Skeletal muscle cell (primary cell): ENCODE measurements at regions not wholly inside any gene's neighbourhood (a gene's known extent, or its start where the extent isn't known, plus 50 kb on each side); places are given as distances from the start of the nearest gene placed in this dataset.
"Not testable (repeated sequence)": the region's sequence is repeated elsewhere in the genome, so short reads cannot be mapped to it uniquely, and the experiment has no call there.

Experiments used
- DNase-seq: peaks from one replicate; pipeline ENCODE4 v3.0.0-alpha.2; 2010; ENCODE audit warnings: low read depth
- H3K4me3 ChIP-seq: 2 replicates; pipeline ENCODE4 v1.5.1; 2011; ENCODE audit warnings: low read depth, mild to moderate bottlenecking, control low read depth, low read length, moderate library complexity

GRCh38 chr6:112934433-112935327 is 587.5 kb downstream of the RFPL4B start:
- no peak for DNase-seq
- no peak overlapping the region for H3K4me3 ChIP-seq

GRCh38 chr6:112935402-112936078 is 588.4 kb downstream of the RFPL4B start:
- no peak for DNase-seq
- H3K4me3 ChIP-seq: no peak overlapping the region

GRCh38 chr6:112936079-112936472 is 588.9 kb downstream of the RFPL4B start:
- H3K4me3 ChIP-seq: no peak overlapping the region

GRCh38 chr6:112936504-112936903 is 589.4 kb downstream of the RFPL4B start:
- peak; percentile 76 for DNase-seq
- no peak overlapping the region for H3K4me3 ChIP-seq

More at GRCh38 chr6:112936079-112936472, 588.9 kb downstream of the RFPL4B start:
- no peak for DNase-seq

GRCh38 chr6:112937690-112938089 is 590.6 kb downstream of the RFPL4B start:
- not testable (repeated sequence) for DNase-seq, H3K4me3 ChIP-seq

- no peak for DNase-seq
- no peak overlapping the region for H3K4me3 ChIP-seq
Observed at GRCh38 chr6:112938650-112939049, 591.5 kb downstream of the RFPL4B start.

GRCh38 chr6:112939563-112939962 is 592.4 kb downstream of the RFPL4B start:
- no peak for DNase-seq
- H3K4me3 ChIP-seq: no peak overlapping the region

- DNase-seq: no peak
- no peak overlapping the region for H3K4me3 ChIP-seq
Observed at GRCh38 chr6:112941613-112942012, 594.5 kb downstream of the RFPL4B start.

GRCh38 chr6:112946051-112946450 is 598.9 kb downstream of the RFPL4B start:
- DNase-seq: peak; percentile 25
- H3K4me3 ChIP-seq: no peak overlapping the region

- DNase-seq: no peak
- no peak overlapping the region for H3K4me3 ChIP-seq
Observed at GRCh38 chr6:112947507-112947906, 600.4 kb downstream of the RFPL4B start.

GRCh38 chr6:112951829-112952228 is 604.7 kb downstream of the RFPL4B start:
- no peak overlapping the region for H3K4me3 ChIP-seq
- DNase-seq: no peak

- H3K4me3 ChIP-seq, DNase-seq: not testable (repeated sequence)
Observed at GRCh38 chr6:112955743-112956142, 608.6 kb downstream of the RFPL4B start.

GRCh38 chr6:112956696-112957535 is 609.8 kb downstream of the RFPL4B start:
- DNase-seq: peak; percentile 97
- H3K4me3 ChIP-seq: no peak overlapping the region

GRCh38 chr6:112957536-112957916 is 610.4 kb downstream of the RFPL4B start:
- DNase-seq: no peak
- H3K4me3 ChIP-seq: no peak overlapping the region

GRCh38 chr6:112960130-112960529 is 613.0 kb downstream of the RFPL4B start:
- not testable (repeated sequence) for DNase-seq, H3K4me3 ChIP-seq

GRCh38 chr6:112967974-112968373 is 620.8 kb downstream of the RFPL4B start:
- no peak overlapping the region for H3K4me3 ChIP-seq
- DNase-seq: no peak

GRCh38 chr6:112971651-112972050 is 624.5 kb downstream of the RFPL4B start:
- no peak for DNase-seq
- no peak overlapping the region for H3K4me3 ChIP-seq

GRCh38 chr6:112974931-112975330 is 627.8 kb downstream of the RFPL4B start:
- H3K4me3 ChIP-seq, DNase-seq: not testable (repeated sequence)

GRCh38 chr6:112976579-112976978 is 629.4 kb downstream of the RFPL4B start:
- H3K4me3 ChIP-seq, DNase-seq: not testable (repeated sequence)

- peak; percentile 60 for DNase-seq
- no peak overlapping the region for H3K4me3 ChIP-seq
Observed at GRCh38 chr6:112979830-112980229, 632.7 kb downstream of the RFPL4B start.
